ENCODE measurements at regions not wholly inside any gene's neighbourhood (a gene's known extent, or its start where the extent isn't known, plus 50 kb on each side); places are given as distances from the start of the nearest gene placed in this dataset.
"Not testable (repeated sequence)": the region's sequence is repeated elsewhere in the genome, so short reads cannot be mapped to it uniquely, and the experiment has no call there.

- DNase-seq (ENCODE audit: low spot score), result not testable (repeated sequence)
Measured at GRCh38 chr12:19625551-19625950, 186.3 kb downstream of the AEBP2 start.

- no peak for DNase-seq (ENCODE audit: low spot score)
Measured at GRCh38 chr12:19627719-19628118, 188.4 kb downstream of the AEBP2 start.

- no peak for DNase-seq (ENCODE audit: low spot score)
Measured at GRCh38 chr12:19630536-19630935, 191.2 kb downstream of the AEBP2 start.

GRCh38 chr12:19633194-19633593 lies 193.9 kb downstream of the AEBP2 start:
- DNase-seq (ENCODE audit: low spot score), result no peak

GRCh38 chr12:19633641-19634040 lies 194.3 kb downstream of the AEBP2 start:
- DNase-seq (ENCODE audit: low spot score), result no peak

- DNase-seq (ENCODE audit: low spot score), result no peak
Measured at GRCh38 chr12:19639781-19640415, 200.6 kb downstream of the AEBP2 start.

- DNase-seq (ENCODE audit: low spot score), result no peak
Measured at GRCh38 chr12:19641235-19642080, 202.2 kb downstream of the AEBP2 start.

- no peak for DNase-seq (ENCODE audit: low spot score)
Measured at GRCh38 chr12:19642345-19642744, 203.1 kb downstream of the AEBP2 start.

- DNase-seq (ENCODE audit: low spot score), result peak; percentile 48
Measured at GRCh38 chr12:19643635-19644034, 204.3 kb downstream of the AEBP2 start.

- DNase-seq (ENCODE audit: low spot score), result no peak
Measured at GRCh38 chr12:19644571-19644970, 205.3 kb downstream of the AEBP2 start.

GRCh38 chr12:19645823-19646222 lies 206.5 kb downstream of the AEBP2 start:
- DNase-seq (ENCODE audit: low spot score), result no peak

- no peak for DNase-seq (ENCODE audit: low spot score)
Measured at GRCh38 chr12:19646599-19646998, 207.3 kb downstream of the AEBP2 start.

GRCh38 chr12:19647806-19648556 lies 208.7 kb downstream of the AEBP2 start:
- no peak for DNase-seq (ENCODE audit: low spot score)

GRCh38 chr12:19648591-19648990 lies 209.3 kb downstream of the AEBP2 start:
- DNase-seq (ENCODE audit: low spot score), result no peak

- no peak for DNase-seq (ENCODE audit: low spot score)
Measured at GRCh38 chr12:19652386-19652785, 213.1 kb downstream of the AEBP2 start.

- DNase-seq (ENCODE audit: low spot score), result no peak
Measured at GRCh38 chr12:19654650-19655376, 215.5 kb downstream of the AEBP2 start.

- no peak for DNase-seq (ENCODE audit: low spot score)
Measured at GRCh38 chr12:19657118-19657731, 217.9 kb downstream of the AEBP2 start.

GRCh38 chr12:19657732-19658130 lies 218.4 kb downstream of the AEBP2 start:
- DNase-seq (ENCODE audit: low spot score), result no peak

GRCh38 chr12:19659086-19659485 lies 219.8 kb downstream of the AEBP2 start:
- no peak for DNase-seq (ENCODE audit: low spot score)

GRCh38 chr12:19659501-19659900 lies 220.2 kb downstream of the AEBP2 start:
- no peak for DNase-seq (ENCODE audit: low spot score)

- no peak for DNase-seq (ENCODE audit: low spot score)
Measured at GRCh38 chr12:19665121-19665900, 226.0 kb downstream of the AEBP2 start.

All from D341Med (cell line).